Mesenchymal stem cell (in vitro differentiated cells and primary cell): ENCODE measurements at regions not wholly inside any gene's neighbourhood (a gene's known extent, or its start where the extent isn't known, plus 50 kb on each side); places are given as distances from the start of the nearest gene placed in this dataset.

Experiments used
- DNase-seq: peaks from one replicate; pipeline ENCODE4 v3.0.0-alpha.2; 2013
- H2AFZ ChIP-seq: one replicate; pipeline ENCODE4 v1.6.1; 2013; ENCODE audit warnings: low read depth, mild to moderate bottlenecking, control low read depth, inconsistent platforms, low read length, moderate library complexity
- H2AK5ac ChIP-seq: 2 replicates; pipeline ENCODE4 v1.6.1; 2013; ENCODE audit warnings: low read length, moderate library complexity, mild to moderate bottlenecking, inconsistent platforms; ENCODE audit not compliant: severe bottlenecking
- H2BK120ac ChIP-seq: one replicate; pipeline ENCODE4 v1.6.1; 2013; ENCODE audit warnings: low read depth, mild to moderate bottlenecking, inconsistent platforms, low read length, moderate library complexity
- H2BK12ac ChIP-seq, 2 experiments: one replicate each; pipeline ENCODE4 v1.6.1; 2013; ENCODE audit warnings: inconsistent platforms in 2 of 2, low read length in 2 of 2, mild to moderate bottlenecking in 2 of 2, moderate library complexity in 2 of 2, control low read depth in 1 of 2
- H2BK15ac ChIP-seq: one replicate; pipeline ENCODE4 v1.6.1; 2013; ENCODE audit warnings: mild to moderate bottlenecking, low read depth, inconsistent platforms; ENCODE audit not compliant: poor library complexity, severe bottlenecking
- H2BK5ac ChIP-seq: 2 replicates; pipeline ENCODE4 v1.6.1; 2013; ENCODE audit warnings: low read depth, mild to moderate bottlenecking, low read length, control low read depth, inconsistent platforms; ENCODE audit not compliant: poor library complexity, severe bottlenecking
- H3K14ac ChIP-seq, 2 experiments: one replicate each; pipeline ENCODE4 v1.6.1; 2013; ENCODE audit warnings: inconsistent platforms in 2 of 2, low read length in 2 of 2, control low read depth in 1 of 2, mild to moderate bottlenecking in 1 of 2, moderate library complexity in 1 of 2
- H3K18ac ChIP-seq, 2 experiments: one replicate each; pipeline ENCODE4 v1.6.1; 2013; ENCODE audit warnings: inconsistent platforms in 2 of 2, low read length in 2 of 2, control low read depth in 1 of 2, low read depth in 1 of 2, mild to moderate bottlenecking in 1 of 2
- H3K23ac ChIP-seq, 2 experiments: one replicate each; pipeline ENCODE4 v1.6.1; 2013; ENCODE audit warnings: inconsistent platforms in 2 of 2, low read length in 2 of 2, mild to moderate bottlenecking in 2 of 2, moderate library complexity in 2 of 2, control low read depth in 1 of 2
- H3K27ac ChIP-seq: 2 replicates; pipeline ENCODE4 v1.5.1; 2013; ENCODE audit warnings: mild to moderate bottlenecking, moderate library complexity, low read length, control low read depth, inconsistent platforms; ENCODE audit not compliant: poor library complexity, severe bottlenecking
- H3K27me3 ChIP-seq, 2 experiments: 2 replicates each; pipeline versions ENCODE4 v1.6.1 to v1.7.0; 2013; ENCODE audit warnings: low read length in 2 of 2, mild to moderate bottlenecking in 2 of 2, moderate library complexity in 2 of 2, control low read depth in 1 of 2, inconsistent platforms in 1 of 2; ENCODE audit not compliant: control insufficient read depth in 1 of 2, insufficient read depth in 1 of 2
- H3K36me3 ChIP-seq, 2 experiments: 2 replicates each; pipeline versions ENCODE4 v1.6.1 to v1.7.0; 2013; ENCODE audit warnings: low read length in 2 of 2, control low read depth in 1 of 2, inconsistent platforms in 1 of 2, low read depth in 1 of 2, mild to moderate bottlenecking in 1 of 2; ENCODE audit not compliant: insufficient read depth in 2 of 2, control insufficient read depth in 1 of 2
- H3K4ac ChIP-seq, 2 experiments: one replicate each; pipeline ENCODE4 v1.6.1; 2013; ENCODE audit warnings: inconsistent platforms in 2 of 2, low read length in 2 of 2, mild to moderate bottlenecking in 2 of 2, moderate library complexity in 2 of 2, control low read depth in 1 of 2, low read depth in 1 of 2
- H3K4me1 ChIP-seq: 2 replicates; pipeline ENCODE4 v1.6.1; 2013; ENCODE audit warnings: low read depth, low read length, control low read depth; ENCODE audit not compliant: control insufficient read depth, insufficient read depth
- H3K4me2 ChIP-seq: 2 replicates; pipeline ENCODE4 v1.6.1; 2013; ENCODE audit warnings: low read length, mild to moderate bottlenecking, inconsistent platforms; ENCODE audit not compliant: poor library complexity, severe bottlenecking
- H3K4me3 ChIP-seq, 2 experiments: 2 replicates each; pipeline versions ENCODE4 v1.5.1 to v1.7.0; 2013; ENCODE audit warnings: low read length in 2 of 2, mild to moderate bottlenecking in 2 of 2, control low read depth in 1 of 2, low read depth in 1 of 2; ENCODE audit not compliant: insufficient read depth in 1 of 2
- H3K79me1 ChIP-seq: replicated peaks from 2 replicates; pipeline ENCODE4 v1.6.1; 2013; ENCODE audit warnings: mild to moderate bottlenecking, control low read depth, low read length, inconsistent platforms; ENCODE audit not compliant: poor library complexity, severe bottlenecking
- H3K9ac ChIP-seq: 2 replicates; pipeline ENCODE4 v1.7.0; 2013; ENCODE audit warnings: mild to moderate bottlenecking, low read length, moderate library complexity
- H3K9me3 ChIP-seq: 2 replicates; pipeline ENCODE4 v1.7.0; 2013; ENCODE audit warnings: mild to moderate bottlenecking, low read length; ENCODE audit not compliant: control insufficient read depth
- H4K8ac ChIP-seq: one replicate; pipeline ENCODE4 v1.6.1; 2013; ENCODE audit warnings: inconsistent platforms, mild to moderate bottlenecking, low read length, moderate library complexity
- H4K91ac ChIP-seq: one replicate; pipeline ENCODE4 v1.6.1; 2013; ENCODE audit warnings: mild to moderate bottlenecking, low read length, inconsistent platforms
- WGBS: methylation state at CpG from one replicate; pipeline ENCODE4 v1.1.7; 2013; ENCODE audit warnings: mixed read lengths; 5-methylcytosine and 5-hydroxymethylcytosine counted together

- WGBS, result 83% methylated on average over 2 of the region's 2 CpGs
- Histone ChIP-seq H4K91ac (no peak overlapping the region), H2AK5ac (no peak overlapping the region), H3K23ac (no peak overlapping the region), H3K4me3 (no peak overlapping the region), H2BK120ac (no peak overlapping the region), H3K36me3 (no peaks in the 10 kb centered on the region), H2BK5ac (no peak overlapping the region), H3K79me1 (no peaks in the 10 kb centered on the region), H2BK12ac (no peak overlapping the region), H3K4ac (no peak overlapping the region), H4K8ac (no peak overlapping the region), H3K9ac (no peak overlapping the region), H3K18ac (no peak overlapping the region), H2BK15ac (no peak overlapping the region), H3K14ac (no peak overlapping the region), H3K27ac (no peak overlapping the region), H3K27me3 (no peaks in the 10 kb centered on the region), H3K9me3 (no peaks in the 10 kb centered on the region), H2AFZ (no peak overlapping the region), H3K4me1 (no peaks in the 10 kb centered on the region), H3K4me2 (no peak overlapping the region)
- no peak for DNase-seq
Observed at GRCh38 chr3:35864871-35865270, 225.5 kb downstream of the ARPP21 start.

DNA sequence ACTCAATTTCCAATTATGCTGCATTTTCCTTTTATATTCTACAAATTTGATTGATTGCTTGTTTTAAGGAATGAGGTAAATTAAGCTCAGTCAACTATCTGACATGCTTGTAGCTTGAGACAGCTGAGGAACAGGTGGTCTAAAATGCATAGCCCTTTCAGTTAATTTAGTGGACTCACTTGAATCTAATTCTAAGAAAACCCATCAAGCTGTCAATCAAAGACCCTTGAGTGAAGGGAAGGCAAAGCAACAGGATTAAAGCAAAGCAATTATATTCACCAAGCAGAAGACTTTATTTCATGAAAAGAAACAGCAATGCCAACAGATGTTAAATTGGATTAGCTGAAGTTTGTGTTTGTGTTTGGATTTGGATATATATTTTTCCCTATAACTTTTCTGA, 228.5 kb downstream of the ARPP21 start:
- H3K79me1 ChIP-seq, result no peaks in the 10 kb centered on the region
- DNase-seq, result no peak
- no peak overlapping the region for H3K4ac ChIP-seq
- H2AK5ac ChIP-seq, result no peak overlapping the region
- H3K18ac ChIP-seq, result no peak overlapping the region
- no peak overlapping the region for H2BK12ac ChIP-seq
- no peak overlapping the region for H2BK5ac ChIP-seq
- H2BK120ac ChIP-seq, result no peak overlapping the region
- no peak overlapping the region for H2AFZ ChIP-seq
- H3K36me3 ChIP-seq, result no peaks in the 10 kb centered on the region
- no peaks in the 10 kb centered on the region for H3K4me1 ChIP-seq
- H3K9me3 ChIP-seq, result no peaks in the 10 kb centered on the region
- H3K27ac ChIP-seq, result no peak overlapping the region
- H3K23ac ChIP-seq, result no peak overlapping the region
- no peak overlapping the region for H4K91ac ChIP-seq
- H3K9ac ChIP-seq, result no peak overlapping the region
- no peaks in the 10 kb centered on the region for H3K27me3 ChIP-seq
- H3K4me3 ChIP-seq, result no peak overlapping the region
- no peak overlapping the region for H2BK15ac ChIP-seq
- H4K8ac ChIP-seq, result no peak overlapping the region
- H3K4me2 ChIP-seq, result no peak overlapping the region
- no peak overlapping the region for H3K14ac ChIP-seq

DNA sequence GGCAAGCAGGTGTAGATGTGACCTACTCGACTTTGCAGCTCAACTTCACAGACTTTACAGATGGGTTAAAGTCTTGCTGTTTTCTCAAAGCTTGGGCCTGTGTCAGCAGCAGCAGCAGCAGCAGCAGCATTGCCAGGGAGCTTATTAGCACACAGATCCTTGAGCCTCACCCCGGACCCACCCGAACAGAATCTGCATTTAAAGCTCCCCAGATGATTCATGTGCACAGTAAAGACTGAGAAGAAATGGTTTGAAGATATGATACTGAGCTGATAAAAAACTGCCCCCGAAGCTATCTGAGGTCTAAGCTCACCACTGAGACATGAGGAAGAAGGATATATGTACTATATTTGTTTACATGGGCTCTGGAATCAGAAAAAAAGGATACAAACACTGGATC, 231.7 kb downstream of the ARPP21 start:
- H2AFZ ChIP-seq, result no peak overlapping the region
- H3K9ac ChIP-seq, result no peak overlapping the region
- no peak overlapping the region for H4K8ac ChIP-seq
- no peaks in the 10 kb centered on the region for H3K4me1 ChIP-seq
- no peaks in the 10 kb centered on the region for H3K9me3 ChIP-seq
- H3K23ac ChIP-seq, result no peak overlapping the region
- H2AK5ac ChIP-seq, result no peak overlapping the region
- H3K79me1 ChIP-seq, result no peaks in the 10 kb centered on the region
- H3K36me3 ChIP-seq, result no peaks in the 10 kb centered on the region
- H3K14ac ChIP-seq, result no peak overlapping the region
- H3K4ac ChIP-seq, result no peak overlapping the region
- H2BK120ac ChIP-seq, result no peak overlapping the region
- H3K4me3 ChIP-seq, result no peak overlapping the region
- no peak overlapping the region for H3K18ac ChIP-seq
- no peak overlapping the region for H3K27ac ChIP-seq
- H2BK5ac ChIP-seq, result no peak overlapping the region
- no peak overlapping the region for H4K91ac ChIP-seq
- 77% methylated on average over 4 of the region's 4 CpGs for WGBS
- H3K4me2 ChIP-seq, result no peak overlapping the region
- no peak overlapping the region for H2BK15ac ChIP-seq
- DNase-seq, result no peak
- H2BK12ac ChIP-seq, result no peak overlapping the region
- no peaks in the 10 kb centered on the region for H3K27me3 ChIP-seq

GRCh38 chr3:35883929-35884328, 244.6 kb downstream of the ARPP21 start:
- no CpG with 5 or more reads among the region's 1 CpG for WGBS
- Histone ChIP-seq H2BK12ac (no peak overlapping the region), H3K9ac (no peak overlapping the region), H2BK120ac (no peak overlapping the region), H3K4me1 (peaks cover 2% of the 10 kb centered on the region), H3K4me2 (no peak overlapping the region), H3K18ac (no peak overlapping the region), H2AFZ (no peak overlapping the region), H3K23ac (no peak overlapping the region), H3K9me3 (no peaks in the 10 kb centered on the region), H3K27ac (peak overlapping the region; percentile 26), H3K4ac (no peak overlapping the region), H3K14ac (no peak overlapping the region), H2BK15ac (no peak overlapping the region), H3K27me3 (no peaks in the 10 kb centered on the region), H4K91ac (no peak overlapping the region), H3K79me1 (no peaks in the 10 kb centered on the region), H4K8ac (no peak overlapping the region), H3K36me3 (no peaks in the 10 kb centered on the region), H2BK5ac (no peak overlapping the region), H3K4me3 (no peak overlapping the region), H2AK5ac (no peak overlapping the region)
- no peak for DNase-seq
